B cell (primary cell): ENCODE measurements at regions not wholly inside any gene's neighbourhood (a gene's known extent, or its start where the extent isn't known, plus 50 kb on each side); places are given as distances from the start of the nearest gene placed in this dataset.

Experiments
- ATAC-seq: fragments of 200-7000 bp; cut with Tn5 transposase; one replicate; pipeline ENCODE4 v1.10.0; 2021; ENCODE audit warnings: low read depth, mild to moderate bottlenecking, moderate number of reproducible peaks, moderate library complexity
- CTCF ChIA-PET: fragments of 350-600 bp; sonication (Branson Sonifier 250); formaldehyde crosslinking; loops from one replicate; lab custom pipeline; 2021; ENCODE audit warnings: antibody characterized with exemption, inconsistent platforms; lab: Charles Lee
- POLR2A ChIA-PET: fragments of 350-600 bp; sonication (Branson Sonifier 250); formaldehyde crosslinking; loops from one replicate; lab custom pipeline; 2021; ENCODE audit warnings: antibody characterized with exemption; lab: Charles Lee
- DNase-seq: peaks from one replicate; pipeline ENCODE4 v3.0.0; 2013
- H2AFZ ChIP-seq: 2 replicates; pipeline ENCODE4 v1.6.1; 2012; ENCODE audit warnings: mild to moderate bottlenecking, low read depth, low read length; ENCODE audit not compliant: insufficient read depth, poor library complexity, severe bottlenecking
- H3K27ac ChIP-seq, 2 donors: 1 replicate in 1 of 2; 2 replicates in 1 of 2; pipeline ENCODE4 v1.5.1; 2012 to 2013; ENCODE audit warnings: low read length in 2 of 2, mild to moderate bottlenecking in 2 of 2, moderate library complexity in 1 of 2
- H3K27me3 ChIP-seq, 4 experiments: fragments of 200-600 bp in 1 of 4; sonication (generic) in 1 of 4; replicated peaks in 1 of 4; 1 replicate in 2 of 4; 2 replicates in 2 of 4; pipeline versions ENCODE4 v1.6.1 to v1.7.0; 2013 to 2016; ENCODE audit warnings: low read length in 3 of 4, mild to moderate bottlenecking in 2 of 4, mixed read lengths in 1 of 4, moderate library complexity in 1 of 4; ENCODE audit not compliant: insufficient read depth in 4 of 4, control insufficient read depth in 3 of 4; ENCODE audit errors: control extremely low read depth in 1 of 4
- H3K36me3 ChIP-seq, 2 experiments: replicated peaks in 1 of 2; 1 replicate in 1 of 2; 2 replicates in 1 of 2; pipeline versions ENCODE4 v1.6.1 to v1.7.1; 2013; ENCODE audit warnings: low read length in 1 of 2; ENCODE audit not compliant: insufficient read depth in 2 of 2, control insufficient read depth in 1 of 2; ENCODE audit errors: control extremely low read depth in 1 of 2, extremely low read depth in 1 of 2
- H3K4me1 ChIP-seq, 2 donors: fragments of 200-600 bp in 1 of 2; sonication (generic) in 1 of 2; 1 replicate in 1 of 2; 2 replicates in 1 of 2; pipeline versions ENCODE4 v1.5.1 to v1.6.1; 2013 to 2017; ENCODE audit warnings: low read length in 2 of 2; ENCODE audit not compliant: control insufficient read depth in 2 of 2, insufficient read depth in 2 of 2
- H3K4me2 ChIP-seq: replicated peaks from 2 replicates; pipeline ENCODE3; 2012; ENCODE audit warnings: mild to moderate bottlenecking, low read depth, low read length; ENCODE audit not compliant: poor library complexity, severe bottlenecking
- H3K4me3 ChIP-seq, 5 experiments: fragments of 200-600 bp in 1 of 5; sonication (generic) in 1 of 5; 1 replicate in 3 of 5; 2 replicates in 2 of 5; pipeline versions ENCODE4 v1.5.1 to v1.7.0; 2011 to 2016; ENCODE audit warnings: low read length in 4 of 5, mild to moderate bottlenecking in 4 of 5, low read depth in 2 of 5, control low read depth in 1 of 5, moderate library complexity in 1 of 5; ENCODE audit not compliant: insufficient read depth in 1 of 5; ENCODE audit errors: control extremely low read depth in 1 of 5, extremely low read depth in 1 of 5
- H3K79me2 ChIP-seq: fragments of 200-600 bp; sonication (generic); one replicate; pipeline ENCODE4 v1.6.0; 2016; ENCODE audit warnings: low read length; ENCODE audit not compliant: control insufficient read depth, insufficient read depth
- H3K9ac ChIP-seq: fragments of 200-600 bp; sonication (generic); 2 replicates; pipeline ENCODE4 v1.6.1; 2017; ENCODE audit warnings: mild to moderate bottlenecking, low read length, moderate library complexity
- H3K9me3 ChIP-seq, 3 donors: one replicate each; pipeline versions ENCODE4 v1.6.1 to v1.7.1; 2013; ENCODE audit warnings: low read length in 2 of 3; ENCODE audit not compliant: control insufficient read depth in 2 of 3, insufficient read depth in 1 of 3; ENCODE audit errors: control extremely low read depth in 1 of 3
- H4K20me1 ChIP-seq: 2 replicates; pipeline ENCODE4 v1.6.0; 2012; ENCODE audit warnings: mild to moderate bottlenecking, low read length; ENCODE audit not compliant: insufficient read depth, control insufficient read depth, poor library complexity, severe bottlenecking
- H3K27ac Mint-ChIP-seq: one replicate; pipeline ENCODE4 v1.8.0; 2021; ENCODE audit warnings: mixed read lengths
- H3K27me3 Mint-ChIP-seq: one replicate; pipeline ENCODE4 v1.8.0; 2021; ENCODE audit warnings: mixed read lengths
- H3K4me1 Mint-ChIP-seq: one replicate; pipeline ENCODE4 v1.8.0; 2021; ENCODE audit warnings: mixed read lengths
- H3K4me3 Mint-ChIP-seq: one replicate; pipeline ENCODE4 v1.8.0; 2021; ENCODE audit warnings: mixed read lengths
- H3K9me3 Mint-ChIP-seq: one replicate; pipeline ENCODE4 v1.8.0; 2022; ENCODE audit warnings: mixed read lengths; ENCODE audit not compliant: insufficient read depth
- EZH2 ChIP-seq: IDR thresholded peaks from 2 replicates; pipeline ENCODE4 v1.6.1; 2012; ENCODE audit warnings: borderline replicate concordance, low read depth, mild to moderate bottlenecking, moderate library complexity, low read length; ENCODE audit not compliant: insufficient read depth, poor library complexity, severe bottlenecking
- WGBS: methylation state at CpG from one replicate; pipeline ENCODE4 v1.1.5; 2013; ENCODE audit warnings: missing lambda C conversion rate; ENCODE audit not compliant: insufficient coverage; 5-methylcytosine and 5-hydroxymethylcytosine counted together
- intact Hi-C: fragments of 100-400 bp; cut with micrococcal nuclease; formaldehyde crosslinking; loops from one replicate; pipeline ENCODE4 v1.10.0; 2022
- TF ChIP-seq, protein P1 (sequence below): fragments of 200-600 bp; IDR thresholded peaks from one replicate; pipeline ENCODE4 v1.8.0; 2022; ENCODE audit warnings: antibody characterized with exemption, mild to moderate bottlenecking

DNA sequence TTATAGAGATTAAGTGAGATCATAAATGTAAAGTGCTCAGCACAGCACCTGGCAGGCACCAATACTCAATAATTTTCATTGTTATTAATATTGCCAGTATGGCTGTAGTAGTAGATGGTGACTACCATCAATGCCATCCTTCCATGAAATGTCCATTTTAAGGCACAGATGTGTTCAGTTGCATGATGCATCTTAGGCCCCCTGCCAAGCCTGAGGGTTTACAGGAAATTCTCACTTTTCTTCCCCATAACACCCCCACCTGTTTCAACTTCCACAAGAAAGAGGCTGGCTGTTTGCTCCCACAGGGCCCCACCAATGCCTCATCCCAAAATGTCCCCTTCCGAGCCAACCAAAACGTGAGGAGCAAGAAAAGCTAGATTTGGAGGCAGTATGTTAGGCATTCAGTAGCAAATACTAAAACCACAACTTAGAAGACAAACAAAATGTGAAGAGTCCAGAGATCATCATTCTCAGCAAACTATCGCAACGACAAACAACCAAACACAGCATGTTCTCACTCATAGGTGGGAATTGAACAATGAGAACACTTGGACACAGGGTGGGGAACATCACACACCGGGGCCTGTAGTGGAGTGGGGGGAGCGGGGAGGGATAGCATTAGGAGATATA lies 110.6 kb upstream of the NHSL1 start:
- CTCF ChIA-PET = no interaction called here

DNA sequence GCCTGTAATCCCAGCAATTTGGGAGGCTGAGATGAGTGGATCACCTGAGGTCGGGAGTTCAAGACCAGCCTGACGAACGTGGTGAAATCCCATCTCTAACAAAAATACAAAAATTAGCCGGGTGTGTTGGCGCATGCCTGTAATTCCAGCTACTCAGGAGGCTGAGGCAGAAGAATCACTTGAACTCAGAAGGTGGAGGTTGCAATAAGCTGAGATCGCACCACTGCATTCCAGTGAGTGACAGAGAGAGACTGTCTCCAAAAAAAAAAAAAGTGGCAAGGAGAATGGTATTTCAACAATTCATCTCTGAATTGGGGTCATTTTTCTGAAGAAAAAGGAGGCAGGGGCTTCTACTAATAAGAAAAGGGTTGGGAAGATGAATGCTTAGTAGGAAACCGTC lies 111.5 kb upstream of the NHSL1 start:
- no peak overlapping the region for H2AFZ ChIP-seq
- no peak for ATAC-seq
- no peak overlapping the region for H3K4me3 ChIP-seq
- H3K79me2 ChIP-seq = no peaks in the 10 kb centered on the region
- intact Hi-C loops = no loop called here
- no peak for DNase-seq
- no peak overlapping the region for H3K4me2 ChIP-seq
- TF ChIP-seq EZH2 = no peak
- TF ChIP-seq, protein P1, sequence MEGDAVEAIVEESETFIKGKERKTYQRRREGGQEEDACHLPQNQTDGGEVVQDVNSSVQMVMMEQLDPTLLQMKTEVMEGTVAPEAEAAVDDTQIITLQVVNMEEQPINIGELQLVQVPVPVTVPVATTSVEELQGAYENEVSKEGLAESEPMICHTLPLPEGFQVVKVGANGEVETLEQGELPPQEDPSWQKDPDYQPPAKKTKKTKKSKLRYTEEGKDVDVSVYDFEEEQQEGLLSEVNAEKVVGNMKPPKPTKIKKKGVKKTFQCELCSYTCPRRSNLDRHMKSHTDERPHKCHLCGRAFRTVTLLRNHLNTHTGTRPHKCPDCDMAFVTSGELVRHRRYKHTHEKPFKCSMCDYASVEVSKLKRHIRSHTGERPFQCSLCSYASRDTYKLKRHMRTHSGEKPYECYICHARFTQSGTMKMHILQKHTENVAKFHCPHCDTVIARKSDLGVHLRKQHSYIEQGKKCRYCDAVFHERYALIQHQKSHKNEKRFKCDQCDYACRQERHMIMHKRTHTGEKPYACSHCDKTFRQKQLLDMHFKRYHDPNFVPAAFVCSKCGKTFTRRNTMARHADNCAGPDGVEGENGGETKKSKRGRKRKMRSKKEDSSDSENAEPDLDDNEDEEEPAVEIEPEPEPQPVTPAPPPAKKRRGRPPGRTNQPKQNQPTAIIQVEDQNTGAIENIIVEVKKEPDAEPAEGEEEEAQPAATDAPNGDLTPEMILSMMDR = no peak
- Mint-ChIP-seq H3K27ac (no peak overlapping the region), H3K9me3 (no peaks in the 10 kb centered on the region), H3K4me1 (no peaks in the 10 kb centered on the region), H3K27me3 (peaks cover 10% of the 10 kb centered on the region), H3K4me3 (no peak overlapping the region)
- ChIA-PET POLR2A (no interaction called here), CTCF (no interaction called here)
- no peaks in the 10 kb centered on the region for H3K9me3 ChIP-seq
- no peak overlapping the region for H3K27ac ChIP-seq
- no peaks in the 10 kb centered on the region for H3K27me3 ChIP-seq
- no peak overlapping the region for H3K9ac ChIP-seq
- no peaks in the 10 kb centered on the region for H4K20me1 ChIP-seq
- H3K36me3 ChIP-seq = no peaks in the 10 kb centered on the region
- WGBS = 90% methylated on average over 2 of the region's 7 CpGs
- no peaks in the 10 kb centered on the region for H3K4me1 ChIP-seq

More for the DNA sequence above, 110.6 kb upstream of the NHSL1 start:
- H3K27me3 ChIP-seq = no peaks in the 10 kb centered on the region
- Mint-ChIP-seq H3K4me1 (no peaks in the 10 kb centered on the region), H3K9me3 (no peaks in the 10 kb centered on the region), H3K27ac (no peak overlapping the region), H3K27me3 (peaks cover 12% of the 10 kb centered on the region), H3K4me3 (no peak overlapping the region)
- H3K4me3 ChIP-seq = no peak overlapping the region
- WGBS = no CpG with 5 or more reads among the region's 6 CpGs
- no peaks in the 10 kb centered on the region for H3K4me1 ChIP-seq
- H3K27ac ChIP-seq = no peak overlapping the region
- ATAC-seq (no peak), DNase-seq (no peak)
- H3K4me2 ChIP-seq = no peak overlapping the region
- TF ChIP-seq, protein P1 = no peak
- no peak for TF ChIP-seq EZH2
- POLR2A ChIA-PET = interaction anchor here (0.7 kb wide), 1 partner anchor 64 kb away, joined by 3 read pairs; no protein-coding TSS in a partner anchor
- no peaks in the 10 kb centered on the region for H3K9me3 ChIP-seq
- no peak overlapping the region for H2AFZ ChIP-seq
- no peaks in the 10 kb centered on the region for H3K79me2 ChIP-seq
- no peak overlapping the region for H3K9ac ChIP-seq
- no peaks in the 10 kb centered on the region for H4K20me1 ChIP-seq
- no peaks in the 10 kb centered on the region for H3K36me3 ChIP-seq
- intact Hi-C loops = no loop called here
